SH-SY5Y (cell line): ENCODE measurements at regions not wholly inside any gene's neighbourhood (a gene's known extent, or its start where the extent isn't known, plus 50 kb on each side); places are given as distances from the start of the nearest gene placed in this dataset.
A peak's percentile ranks its signal among the peaks of the same experiment; 100 is the strongest.

Source experiments
- GATA2 ChIP-seq: IDR thresholded peaks from 2 replicates; pipeline ENCODE4 v1.6.1; 2011; ENCODE audit warnings: mild to moderate bottlenecking, low read depth, low read length
- GATA3 ChIP-seq: IDR thresholded peaks from 2 replicates; pipeline ENCODE4 v1.6.1; 2011; ENCODE audit warnings: low read depth, mild to moderate bottlenecking, low read length, moderate library complexity

DNA sequence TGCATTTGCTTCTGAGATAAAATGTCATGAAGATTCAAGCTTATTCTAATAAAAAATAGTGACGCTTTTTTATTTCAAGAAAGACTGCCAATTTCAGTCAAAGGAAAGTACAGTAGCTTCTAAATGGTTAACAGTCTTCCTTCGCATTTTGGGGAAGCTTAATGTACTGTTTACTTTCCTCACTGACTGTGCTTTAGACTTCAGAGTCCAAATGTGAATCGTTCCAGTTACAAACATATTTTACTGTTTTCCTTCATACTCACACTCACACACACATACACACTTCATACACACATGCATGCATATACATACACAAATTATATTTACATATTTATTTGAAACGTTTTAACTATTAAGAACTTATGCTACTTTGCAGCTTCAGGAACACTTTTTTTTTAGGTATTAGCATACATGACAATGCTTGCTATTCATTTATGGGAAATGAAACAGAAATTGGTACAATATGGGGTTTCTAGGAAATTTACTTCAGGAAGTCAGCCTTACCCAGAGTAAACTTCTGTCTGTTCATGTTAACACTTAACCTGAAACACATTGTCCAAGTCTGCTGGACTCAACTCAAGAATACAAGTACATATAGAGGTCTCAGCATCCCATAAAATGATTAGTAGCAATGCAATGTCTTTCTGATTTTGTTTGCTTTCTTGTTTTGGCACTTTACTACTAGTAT, 145.4 kb downstream of the RPS12 start:
- TF ChIP-seq GATA2 (no peak), GATA3 (no peak)

DNA sequence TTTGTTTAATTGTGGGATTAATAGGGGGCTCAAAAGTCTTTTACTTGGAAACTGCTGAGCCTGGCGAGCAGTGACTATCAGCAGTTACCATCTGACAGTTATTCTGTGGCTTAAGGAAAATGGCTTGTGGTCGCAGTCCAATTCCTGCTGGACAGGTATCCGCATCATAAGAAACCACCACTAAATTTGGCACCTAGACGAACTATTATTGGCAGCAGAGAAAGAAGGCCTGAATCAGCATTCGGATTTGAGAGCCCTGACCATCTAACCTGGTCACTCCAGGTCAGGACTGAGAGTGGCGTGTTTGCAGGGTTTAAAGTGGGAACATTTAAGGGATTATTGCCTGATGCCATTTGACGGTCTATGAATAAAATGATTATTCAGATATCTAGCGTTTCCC, 146.4 kb downstream of the RPS12 start:
- TF ChIP-seq GATA3 (no peak), GATA2 (no peak)

DNA sequence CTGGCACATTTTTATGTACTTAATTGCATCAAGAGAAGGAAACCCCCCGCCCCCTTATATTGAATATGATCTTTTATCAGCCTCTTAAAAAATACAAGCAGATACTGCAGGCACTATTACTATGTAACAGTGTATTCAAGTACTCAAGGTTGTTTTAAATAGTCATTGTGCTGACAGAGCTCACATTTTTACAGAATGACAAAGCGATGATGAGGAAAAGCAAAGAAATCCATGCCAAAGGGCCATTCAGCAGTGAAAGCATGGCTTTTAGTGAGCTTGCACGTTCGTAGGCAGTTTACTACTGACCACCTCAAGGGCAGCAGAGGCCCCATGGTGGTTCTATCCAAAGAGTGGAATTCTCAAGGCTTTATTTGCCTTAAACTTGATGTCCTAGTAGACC, 146.8 kb downstream of the RPS12 start:
- no peak for TF ChIP-seq GATA3

DNA sequence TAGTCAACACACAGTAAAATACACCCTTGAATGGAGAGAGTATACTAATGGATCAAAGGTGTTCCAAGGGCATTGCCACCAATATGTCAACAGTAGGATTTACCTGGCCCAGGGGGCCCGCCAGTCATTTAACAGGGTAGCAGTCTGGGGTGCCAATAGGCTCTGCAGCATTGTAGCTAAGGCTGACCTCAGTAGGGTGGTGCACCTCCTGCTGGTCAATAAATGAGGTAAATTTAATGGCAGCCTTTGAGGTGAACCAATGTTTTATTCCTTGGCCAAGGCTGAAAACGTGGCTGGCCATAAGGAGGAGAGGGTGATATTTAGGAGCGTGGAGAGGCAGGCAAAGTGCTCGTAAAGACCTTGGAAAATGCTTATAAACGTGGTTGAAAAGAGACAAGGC, 147.2 kb downstream of the RPS12 start:
- TF ChIP-seq GATA2 (no peak), GATA3 (no peak)

DNA sequence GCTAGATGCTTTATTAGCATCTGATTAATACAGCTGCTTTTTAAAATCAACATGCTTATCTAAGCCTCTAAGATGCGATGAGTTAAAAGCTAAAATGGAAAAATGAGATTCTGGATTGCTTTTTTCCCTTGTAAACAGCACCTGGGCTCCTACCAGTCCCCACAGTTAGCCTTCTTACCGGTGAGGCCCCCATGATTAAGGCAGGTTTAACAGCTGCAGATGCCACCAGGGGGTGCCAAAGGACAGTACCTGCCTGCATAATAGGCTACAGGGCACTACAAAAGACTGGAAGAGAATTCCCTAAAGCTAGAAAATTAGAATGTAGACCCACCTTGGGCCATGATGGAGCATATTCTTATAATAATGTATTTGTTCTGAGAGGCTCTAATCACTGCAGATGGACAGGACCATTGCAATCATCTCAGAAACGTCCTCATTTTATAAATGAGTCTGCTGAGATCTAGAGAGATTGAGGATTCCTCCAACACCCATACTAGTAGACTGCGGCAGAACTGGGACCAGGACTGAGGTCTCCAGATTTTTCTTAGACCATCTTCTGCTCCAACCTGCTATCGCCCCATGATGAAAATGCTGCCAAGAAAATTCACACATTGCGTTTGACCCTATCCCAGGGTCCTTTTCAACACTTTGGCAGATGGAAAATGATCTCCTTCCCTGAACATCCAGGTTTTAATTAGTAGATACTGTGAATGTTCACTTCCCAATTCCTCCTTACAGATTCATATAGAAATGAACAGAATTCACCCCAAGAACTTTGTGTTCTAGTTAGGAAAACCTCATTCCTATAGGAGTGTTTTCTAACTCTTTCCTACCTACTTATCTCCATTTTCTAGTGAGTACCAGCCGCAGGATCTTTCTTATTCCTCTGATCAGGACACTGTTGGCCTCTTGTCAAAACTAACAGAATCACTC, 148.8 kb downstream of the RPS12 start:
- TF ChIP-seq GATA3 (no peak), GATA2 (no peak)

DNA sequence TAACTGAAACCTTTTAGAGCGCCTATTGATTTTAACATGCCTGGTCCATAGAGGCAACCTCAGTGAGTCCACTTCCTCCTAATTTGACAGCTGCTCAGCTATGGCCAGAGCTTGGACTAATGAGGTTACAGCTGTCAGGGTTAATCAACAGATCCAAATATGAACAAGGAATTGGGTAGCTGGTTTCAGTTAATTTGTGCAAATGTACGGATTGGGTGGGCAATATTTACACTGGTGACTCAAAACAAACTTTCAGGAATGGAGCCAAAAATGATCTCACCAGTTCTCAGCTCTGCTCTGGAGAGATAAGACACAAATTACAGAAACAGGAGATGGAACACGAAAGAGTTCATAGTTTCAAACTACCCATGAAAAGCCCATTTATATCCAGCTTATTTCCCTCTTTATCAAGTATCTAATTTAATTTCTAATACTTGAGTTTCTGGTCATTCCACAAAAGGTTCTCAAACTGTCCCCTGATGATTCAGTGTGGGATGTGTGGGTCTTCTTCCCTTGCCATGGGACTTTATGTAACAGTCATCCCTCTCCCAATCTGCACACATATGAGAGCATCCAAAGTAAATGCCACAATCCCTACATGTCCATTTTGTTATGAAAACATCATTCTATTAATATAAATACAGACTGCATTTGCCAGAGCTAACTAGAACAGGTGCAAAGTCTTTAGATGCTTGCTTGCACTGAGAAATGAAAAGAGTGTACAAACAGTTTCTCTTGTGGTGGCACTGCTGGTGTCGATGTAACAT, 149.9 kb downstream of the RPS12 start:
- TF ChIP-seq GATA2 (peak; percentile 73; the same call in 1 of the 2 replicates), GATA3 (peak; percentile 39; the same call in 1 of the 2 replicates)

DNA sequence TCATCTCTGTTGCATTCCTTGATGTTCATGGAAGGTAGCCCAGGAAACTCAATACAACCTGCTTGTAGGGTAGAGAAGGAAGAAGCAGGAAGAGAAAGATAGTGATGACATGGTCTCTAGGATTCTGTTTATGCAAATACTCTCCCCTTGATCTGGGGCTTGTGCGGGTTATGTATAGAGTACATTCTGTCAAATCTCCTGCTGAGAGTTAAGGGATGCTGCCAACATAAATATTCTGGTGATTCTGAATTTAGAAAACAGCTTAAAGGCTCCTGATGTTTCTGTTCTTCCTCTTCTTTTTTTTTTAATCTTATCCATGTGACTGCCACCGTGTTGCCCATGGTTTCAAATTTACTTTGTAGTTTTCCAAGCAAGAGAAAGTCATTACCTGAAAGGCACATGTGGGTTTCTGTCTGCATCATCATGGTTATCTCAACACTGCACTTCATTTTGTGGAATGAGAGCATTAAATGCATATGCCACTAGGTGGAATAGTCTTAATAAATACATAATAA, 150.6 kb downstream of the RPS12 start:
- TF ChIP-seq GATA2 = no peak
- TF ChIP-seq GATA3 = no peak

DNA sequence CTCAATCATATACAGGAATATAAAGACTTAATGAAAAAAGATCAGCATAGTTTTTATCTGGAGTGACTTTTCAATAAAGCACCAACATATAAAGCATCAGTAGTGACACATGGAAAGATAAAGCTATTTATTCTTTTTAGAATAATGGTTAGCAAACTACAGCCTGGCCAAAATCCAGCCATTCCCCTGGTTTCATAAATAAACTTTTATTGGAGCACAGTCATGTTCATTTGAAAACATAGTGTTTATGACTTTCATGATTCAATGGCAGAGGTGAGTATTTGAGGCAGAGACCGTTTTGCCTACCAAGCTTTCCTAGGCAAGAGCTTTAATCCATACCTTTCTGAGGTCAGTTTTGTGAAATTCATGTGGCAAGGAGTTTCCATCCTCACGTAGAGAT, 153.5 kb downstream of the RPS12 start:
- TF ChIP-seq GATA2 = no peak
- TF ChIP-seq GATA3 = no peak

DNA sequence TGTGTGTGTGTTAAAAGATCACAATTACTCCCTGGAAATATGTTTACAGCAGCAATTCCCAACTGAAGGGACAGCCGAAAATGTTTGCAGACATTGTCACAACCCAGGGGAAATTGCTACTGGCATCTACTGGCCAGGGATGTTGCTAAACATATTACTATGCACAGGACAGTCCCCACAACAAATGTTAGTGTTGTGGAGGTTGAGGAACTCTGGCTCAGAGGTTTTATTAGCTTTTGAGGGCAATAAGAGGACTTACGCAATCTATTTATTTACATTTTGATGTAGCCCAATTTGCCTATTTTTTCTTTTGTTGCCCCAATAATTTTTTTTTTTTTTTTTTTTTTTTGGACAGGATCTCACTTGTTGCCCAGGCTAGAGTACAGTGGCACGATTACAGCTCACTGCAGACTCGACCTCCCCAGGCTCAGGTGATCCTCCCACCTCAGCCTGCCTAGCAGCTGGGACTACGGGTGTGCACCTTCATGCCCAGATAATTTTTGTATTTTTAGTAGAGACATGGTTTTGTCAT, 154.1 kb downstream of the RPS12 start:
- TF ChIP-seq GATA3 (no peak), GATA2 (no peak)

DNA sequence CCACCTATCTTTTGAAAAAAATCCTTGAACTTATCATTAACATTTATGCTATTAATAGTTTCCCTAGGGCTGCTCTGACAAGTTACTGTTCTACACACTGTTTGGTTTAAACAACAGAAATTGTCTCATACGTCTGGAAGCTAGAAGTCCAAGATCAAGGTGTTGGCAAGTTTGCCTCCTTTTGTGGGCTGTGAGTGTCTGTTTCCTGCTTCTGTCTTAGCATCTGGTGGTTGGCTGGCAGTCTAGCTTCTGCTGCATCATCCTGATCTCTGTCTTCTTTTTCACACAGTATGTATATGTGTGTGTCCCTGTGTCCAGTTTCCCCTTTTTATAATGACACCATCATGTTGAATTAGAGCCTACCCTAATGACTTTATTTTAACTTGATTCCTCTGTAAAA, 154.8 kb downstream of the RPS12 start:
- TF ChIP-seq GATA3 = no peak

DNA sequence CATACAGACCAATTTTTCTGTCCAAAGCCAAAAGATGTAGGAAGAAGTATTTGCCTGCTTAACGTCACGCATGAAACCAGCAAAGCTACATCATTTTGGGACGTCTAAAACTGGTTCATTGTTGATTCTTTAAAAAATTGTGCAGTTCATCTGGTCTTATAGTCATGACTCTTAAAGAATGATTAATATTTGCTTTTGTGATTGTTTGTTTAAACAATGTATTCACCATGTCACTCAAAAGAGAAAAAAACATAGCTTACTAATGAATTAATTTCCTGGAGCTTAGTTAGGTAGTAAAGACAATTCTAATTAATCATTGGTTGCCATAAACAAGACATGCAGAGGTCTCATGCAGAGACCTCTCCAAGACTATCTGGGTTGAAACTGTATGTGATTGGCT, 157.3 kb downstream of the RPS12 start:
- TF ChIP-seq GATA2 (no peak), GATA3 (no peak)

DNA sequence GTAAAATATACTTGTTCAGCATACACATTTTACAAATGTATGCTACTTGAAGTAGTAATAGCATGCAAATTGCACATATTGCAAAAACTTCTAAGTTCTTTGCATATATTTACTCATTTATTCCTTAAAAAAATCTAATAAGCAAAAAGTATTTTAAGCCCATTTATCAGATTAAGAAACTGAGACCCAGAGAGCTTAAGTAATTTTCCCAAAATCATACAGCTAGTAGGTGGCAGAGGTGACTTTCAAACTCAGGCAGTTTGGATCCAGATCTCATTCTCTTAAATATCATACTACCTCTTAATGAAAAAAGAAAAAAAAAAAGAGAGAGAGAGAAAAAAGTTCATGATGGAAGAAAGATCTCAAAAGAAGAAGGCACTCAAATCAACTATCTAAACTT, 157.9 kb downstream of the RPS12 start:
- TF ChIP-seq GATA3 (no peak), GATA2 (no peak)

DNA sequence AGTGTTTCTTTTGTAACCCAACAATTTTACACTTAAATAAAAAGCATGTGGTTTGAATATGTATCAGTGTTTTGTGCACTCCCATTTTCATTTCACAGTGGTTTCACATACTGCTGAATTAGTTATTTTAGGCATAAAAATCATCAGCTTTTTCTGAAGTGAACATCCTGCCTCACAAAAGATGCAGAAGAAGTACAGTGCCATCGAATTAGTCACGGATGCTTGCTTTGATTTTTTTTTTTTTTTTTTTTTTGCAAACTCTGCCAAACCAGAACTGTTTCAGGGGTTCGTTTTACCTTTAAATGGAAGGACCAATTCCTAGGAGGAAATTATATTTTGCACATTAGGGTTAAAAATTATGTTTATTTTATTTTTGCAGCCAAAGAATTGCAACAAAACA, 158.6 kb downstream of the RPS12 start:
- TF ChIP-seq GATA3 (no peak), GATA2 (no peak)

DNA sequence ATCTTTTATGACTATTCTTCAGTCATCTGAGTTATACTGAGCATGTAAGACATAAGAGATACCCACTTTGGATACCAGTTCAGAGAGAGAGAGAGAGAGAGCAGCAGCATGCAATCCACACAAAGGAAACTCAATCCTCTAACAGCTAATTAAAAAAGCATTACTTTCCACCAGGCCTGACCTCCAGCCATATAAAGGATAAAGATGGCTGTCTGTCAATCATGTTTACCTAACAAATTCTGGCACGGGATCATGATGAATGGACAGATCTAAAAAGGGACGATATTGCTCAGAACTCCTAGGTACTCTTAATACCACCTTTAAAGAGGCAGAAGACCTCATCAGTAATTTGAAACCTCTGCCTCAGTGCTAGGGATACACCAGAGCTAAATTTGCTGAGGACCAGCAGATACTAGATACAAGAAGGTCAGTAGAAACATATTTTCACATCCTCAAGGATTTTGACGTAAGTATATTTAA, 159.2 kb downstream of the RPS12 start:
- TF ChIP-seq GATA2 (no peak), GATA3 (no peak)

DNA sequence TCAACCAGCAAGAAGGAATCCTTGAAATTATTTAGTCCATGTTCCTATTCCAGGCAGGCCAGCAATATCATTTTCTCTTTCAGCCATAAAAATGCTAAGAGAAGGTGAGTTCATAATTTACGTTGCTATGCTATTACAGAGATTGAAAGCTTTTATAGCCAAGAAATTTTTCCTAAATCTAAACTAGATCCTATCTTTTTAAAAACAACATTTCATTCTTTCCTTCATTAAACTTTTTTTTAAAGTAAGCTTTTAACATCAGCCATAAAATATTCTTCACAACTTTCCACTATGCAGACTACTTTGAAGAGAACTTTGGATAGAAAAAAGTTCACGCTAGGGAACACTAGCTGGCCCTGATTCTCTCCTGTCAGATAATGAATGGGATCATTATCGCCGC, 159.8 kb downstream of the RPS12 start:
- no peak for TF ChIP-seq GATA2
- TF ChIP-seq GATA3 = no peak
